GM18507 (cell line): ENCODE measurements at regions not wholly inside any gene's neighbourhood (a gene's known extent, or its start where the extent isn't known, plus 50 kb on each side); places are given as distances from the start of the nearest gene placed in this dataset.
"Not testable (repeated sequence)": the region's sequence is repeated elsewhere in the genome, so short reads cannot be mapped to it uniquely, and the experiment has no call there.

Experiments
- DNase-seq: peaks from one replicate; pipeline ENCODE4 v3.0.0; 2011; ENCODE audit warnings: low read depth; ENCODE audit not compliant: insufficient read length; ENCODE audit errors: extremely low spot score
- FAIRE-seq: peaks from 2 replicates; lab custom pipeline; 2011; peaks lifted over from hg19 to GRCh38; lab: Jason Lieb, UNC

DNA sequence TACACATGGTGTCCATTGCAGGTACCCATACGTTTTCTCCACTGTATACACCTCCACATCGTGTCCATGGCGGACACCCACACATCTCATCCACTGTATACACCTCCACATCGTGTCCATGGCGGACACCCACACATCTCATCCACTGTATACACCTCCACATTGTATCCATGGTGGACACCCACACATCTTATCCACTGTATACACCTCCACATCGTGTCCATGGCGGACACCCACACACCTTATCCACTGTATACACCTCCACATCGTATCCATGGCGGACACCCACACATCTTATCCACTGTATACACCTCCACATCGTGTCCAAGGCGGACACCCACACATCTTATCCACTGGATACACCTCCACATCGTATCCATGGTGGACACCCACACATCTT is 50.4 kb upstream of the TTC34 start:
- DNase-seq, FAIRE-seq: not testable (repeated sequence)

DNA sequence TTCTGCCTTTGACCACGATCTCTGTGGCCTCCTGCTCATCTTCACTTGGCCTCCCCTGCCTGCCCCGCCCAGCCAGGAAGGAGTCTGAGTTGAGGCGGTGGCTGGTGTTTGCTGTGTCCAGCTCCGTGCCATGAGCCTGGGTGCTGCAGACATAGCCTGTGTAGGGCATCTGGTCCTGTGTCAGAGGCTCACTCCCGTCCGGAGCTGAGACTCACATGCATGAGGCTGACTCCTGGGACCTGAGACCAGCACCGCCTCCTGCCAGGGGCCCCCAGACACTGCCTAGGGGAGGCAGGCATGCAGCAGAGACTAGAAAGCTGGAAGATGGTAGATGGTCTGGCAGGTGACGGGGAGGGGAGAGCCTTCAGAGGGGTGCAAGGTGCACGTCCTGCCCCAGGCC is 52.2 kb upstream of the TTC34 start:
- no peak for DNase-seq
- FAIRE-seq: no peak

DNA sequence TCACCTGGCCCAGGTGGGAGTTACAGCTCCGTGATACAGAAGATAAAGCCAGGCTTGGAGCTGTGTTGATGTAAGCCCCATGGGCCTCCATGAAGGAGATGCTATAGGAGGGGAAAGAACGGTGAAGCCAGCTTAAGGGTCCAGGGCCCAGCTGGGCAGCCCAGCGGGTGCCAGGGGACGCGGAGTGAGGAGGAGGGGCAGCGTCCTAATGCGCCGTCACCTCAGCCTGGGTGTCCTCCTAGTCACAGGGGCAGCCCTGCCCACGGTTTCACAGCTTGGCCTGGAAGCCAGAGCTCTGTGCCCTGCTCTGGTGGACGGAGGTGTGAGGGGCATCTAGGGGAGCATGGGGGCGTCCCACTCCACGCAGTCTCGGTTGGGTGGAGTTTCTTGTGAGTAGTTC is 52.7 kb upstream of the TTC34 start:
- no peak for FAIRE-seq

DNA sequence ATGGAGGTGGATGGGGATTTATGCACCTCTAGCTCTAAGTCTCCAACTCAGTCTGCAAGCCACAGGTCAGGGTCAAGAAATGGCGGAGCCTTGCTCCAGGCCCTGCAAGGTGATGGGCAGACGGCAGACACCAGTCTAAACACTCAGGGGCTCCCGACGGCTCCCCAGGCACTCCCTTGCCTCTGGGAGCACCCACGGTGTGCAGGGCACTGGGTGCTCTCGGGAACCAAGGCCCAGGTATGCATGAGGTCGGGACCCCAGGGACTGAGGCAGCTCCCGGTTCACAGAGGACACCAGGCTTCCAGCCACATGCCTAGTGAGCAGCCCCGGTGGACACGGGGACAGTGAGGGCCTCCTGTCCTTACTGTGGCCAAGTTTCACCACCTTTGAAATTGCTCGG is 53.1 kb upstream of the TTC34 start:
- DNase-seq (no peak), FAIRE-seq (no peak)

More for the DNA sequence above, 52.7 kb upstream of the TTC34 start:
- no peak for DNase-seq

DNA sequence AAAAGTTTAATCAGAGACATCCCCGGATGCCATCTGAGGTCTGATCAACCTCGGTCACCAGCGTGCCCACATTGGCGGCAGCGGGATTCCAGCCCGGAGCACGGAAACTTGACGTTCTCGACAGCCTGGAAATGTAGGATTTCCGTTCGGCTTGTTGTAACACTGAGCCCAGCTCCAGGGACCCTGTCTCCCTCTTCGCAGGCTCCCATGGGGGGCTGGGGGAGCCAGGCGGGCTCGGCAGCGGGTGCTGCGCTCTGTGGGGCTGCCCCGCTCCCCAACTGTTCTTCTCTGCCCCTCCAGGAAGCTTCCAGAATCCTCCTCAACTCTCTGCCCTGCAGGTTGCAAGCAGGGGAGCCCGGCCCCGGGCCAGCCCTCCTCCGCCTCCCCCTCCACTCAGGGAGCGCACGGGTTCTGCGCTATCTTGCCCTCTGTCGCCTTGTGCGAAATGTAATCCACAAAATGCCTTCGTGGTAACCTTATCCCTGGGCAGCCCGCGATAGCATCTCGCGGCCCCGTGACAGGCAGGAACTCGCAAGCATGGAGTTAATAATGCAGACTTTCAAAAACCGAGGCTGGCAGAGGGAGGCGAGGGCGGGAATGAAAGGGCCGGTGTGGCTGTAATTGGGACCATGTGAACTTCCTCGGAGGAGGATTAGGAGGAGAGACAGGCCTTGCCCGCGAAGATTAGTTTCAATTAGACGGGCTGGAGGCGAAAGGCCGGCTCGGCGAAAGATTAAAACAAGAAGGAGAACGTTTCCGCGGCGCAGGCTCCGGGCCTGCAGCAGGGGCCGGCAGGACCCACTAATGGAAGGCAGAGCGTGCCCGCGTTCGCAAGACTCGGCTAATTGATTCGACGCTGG is 53.9 kb upstream of the TTC34 start:
- no peak for DNase-seq
- no peak for FAIRE-seq

DNA sequence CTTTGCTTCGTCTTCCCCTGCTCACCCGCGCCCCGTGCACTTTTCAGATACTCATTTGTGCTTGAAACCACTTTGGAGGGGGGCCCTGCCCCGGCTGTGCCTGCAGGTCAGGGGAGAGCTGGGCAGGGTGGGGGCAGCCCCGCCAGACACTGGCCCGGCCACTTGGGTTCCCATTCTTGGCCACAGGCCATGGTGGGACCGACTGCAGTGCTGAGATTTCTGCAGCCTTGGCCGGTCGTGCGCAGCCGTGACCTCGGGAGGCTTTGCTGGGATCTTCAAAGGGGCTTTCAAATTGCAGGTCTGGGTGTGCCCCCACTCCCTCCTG is 54.5 kb upstream of the TTC34 start:
- no peak for FAIRE-seq

DNA sequence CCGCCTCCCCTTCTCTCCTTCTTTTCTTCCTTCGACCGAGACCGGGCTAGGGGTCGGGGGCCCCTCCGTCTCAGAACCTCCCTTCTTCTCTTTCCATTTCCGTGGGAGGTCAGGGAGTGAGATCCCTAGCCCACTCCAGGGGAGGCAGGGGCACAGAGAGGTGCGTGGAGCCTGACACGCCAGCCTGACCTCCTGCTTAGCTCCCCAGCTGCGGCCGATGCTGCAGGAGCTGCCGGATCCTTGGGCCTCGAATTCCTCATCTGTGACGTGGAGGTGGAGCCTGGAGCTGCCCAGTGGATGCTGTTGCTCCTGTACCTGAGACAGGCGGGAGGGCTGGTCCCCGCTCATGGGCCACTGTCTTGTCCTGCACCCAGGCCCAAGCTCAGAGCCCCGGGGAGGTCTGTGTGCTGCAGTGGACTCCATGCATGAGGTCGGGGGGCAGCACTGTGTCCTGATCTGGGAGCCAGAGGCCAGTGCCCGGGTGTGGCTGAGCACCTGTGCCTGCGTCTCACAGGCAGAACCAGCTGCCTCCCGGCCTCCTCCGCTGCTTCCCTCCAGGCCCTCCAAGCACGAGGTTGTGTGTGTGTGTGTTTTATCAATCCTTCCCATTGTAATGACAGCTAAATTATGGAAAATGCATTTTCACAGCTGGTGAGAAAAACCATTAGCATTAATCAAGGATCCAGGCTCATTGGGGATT is 55.3 kb upstream of the TTC34 start:
- no peak for DNase-seq
- no peak for FAIRE-seq

More for the DNA sequence above, 54.5 kb upstream of the TTC34 start:
- no peak for DNase-seq

DNA sequence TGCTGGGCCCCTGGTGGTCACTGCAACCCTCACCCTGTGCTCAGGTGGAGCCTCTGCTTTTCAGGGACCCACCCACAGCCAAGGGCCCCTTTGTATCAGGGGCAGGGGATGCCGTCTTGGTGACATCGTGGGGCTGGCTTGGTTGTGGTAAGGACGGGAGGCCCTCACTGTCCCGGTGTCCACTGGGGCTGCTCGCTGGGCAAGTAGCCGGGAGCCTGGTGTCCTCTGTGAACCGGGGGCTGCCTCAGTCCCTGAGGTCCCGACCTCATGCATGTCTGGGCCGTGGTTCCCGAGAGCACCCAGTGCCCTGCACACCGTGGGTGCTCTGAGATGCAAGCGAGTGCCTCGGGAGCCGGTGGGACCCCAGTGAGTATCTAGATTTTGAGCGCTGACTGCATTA is 56.0 kb upstream of the TTC34 start:
- DNase-seq (no peak), FAIRE-seq (no peak)

DNA sequence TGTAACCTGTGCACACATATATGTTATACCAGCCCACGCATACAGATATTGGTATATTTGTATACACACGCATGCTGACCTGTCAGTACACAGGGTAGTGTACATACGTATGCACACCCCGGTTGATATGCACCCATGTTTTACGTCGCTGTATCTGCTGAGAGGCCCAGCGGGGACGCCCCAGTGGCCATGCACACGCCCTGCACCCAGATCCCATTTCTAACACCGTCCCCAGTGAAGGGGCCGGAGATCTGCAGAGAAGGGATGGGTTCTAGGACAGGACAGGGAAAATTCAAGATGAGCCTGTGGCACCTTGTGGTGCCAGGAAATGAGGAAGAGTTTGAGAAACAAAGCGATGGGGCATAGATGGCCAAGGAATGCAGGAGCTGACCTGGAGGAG is 57.2 kb upstream of the TTC34 start:
- DNase-seq (no peak), FAIRE-seq (no peak)

DNA sequence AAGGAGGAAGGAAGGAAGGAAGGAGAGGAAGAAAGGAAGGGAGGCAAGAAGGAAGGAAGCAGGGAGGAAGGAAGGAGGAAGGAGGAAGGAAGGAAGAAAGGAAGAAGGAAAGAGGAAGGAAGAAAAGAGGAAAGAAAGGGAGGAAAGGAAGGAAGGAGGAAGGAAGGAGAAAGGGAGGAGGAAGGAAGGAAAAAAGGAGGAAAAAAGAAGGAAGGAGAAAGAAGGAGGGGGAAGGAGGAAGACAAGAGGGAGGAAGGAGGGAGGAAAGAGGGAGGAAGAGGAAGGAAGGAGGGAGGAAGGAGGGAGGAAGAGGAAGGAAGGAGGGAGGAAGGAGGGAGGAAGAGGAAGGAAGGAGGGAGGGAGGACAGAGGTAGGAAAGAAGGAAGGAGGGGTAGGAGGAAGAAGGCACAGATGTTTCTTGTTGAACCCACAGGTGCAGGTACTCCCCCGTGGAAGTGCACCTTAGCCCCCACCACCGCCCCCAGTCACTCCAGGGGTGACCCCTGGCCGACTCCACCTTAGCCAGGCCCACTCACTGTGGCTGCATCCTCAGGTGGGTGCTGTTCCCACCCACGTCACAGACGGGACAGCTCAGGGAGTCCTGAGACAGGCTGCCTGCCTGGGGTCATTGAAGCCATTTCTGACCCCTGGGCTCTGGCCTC is 57.9 kb upstream of the TTC34 start:
- no peak for DNase-seq
- FAIRE-seq: peak; percentile 38

DNA sequence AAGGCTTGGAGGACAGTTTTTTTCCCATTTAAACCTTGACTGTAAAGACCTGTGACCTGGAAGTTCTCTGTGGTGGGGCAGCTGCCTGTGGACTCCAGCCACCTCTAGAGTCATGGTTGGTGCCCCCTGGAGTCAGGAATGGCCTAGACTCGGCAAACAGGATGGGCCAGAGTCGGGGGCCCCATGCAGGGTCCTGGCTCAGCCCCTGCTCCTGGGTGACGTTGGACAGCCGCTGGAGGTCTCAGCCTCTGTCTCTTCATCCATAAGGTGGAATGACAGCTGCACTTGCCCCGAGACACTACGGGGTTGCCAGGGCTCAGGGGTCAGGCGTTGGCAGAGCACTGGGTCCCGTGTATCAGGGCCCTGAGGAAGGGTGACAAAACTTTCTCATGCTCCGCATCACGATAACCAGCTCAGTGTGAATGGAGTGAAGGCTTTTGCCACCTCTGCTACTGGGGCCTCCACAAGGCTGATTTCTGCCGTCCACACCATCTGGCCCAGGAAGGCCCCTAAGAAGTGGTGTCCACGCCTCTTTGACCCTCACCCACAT is 58.5 kb upstream of the TTC34 start:
- no peak for FAIRE-seq
- no peak for DNase-seq

DNA sequence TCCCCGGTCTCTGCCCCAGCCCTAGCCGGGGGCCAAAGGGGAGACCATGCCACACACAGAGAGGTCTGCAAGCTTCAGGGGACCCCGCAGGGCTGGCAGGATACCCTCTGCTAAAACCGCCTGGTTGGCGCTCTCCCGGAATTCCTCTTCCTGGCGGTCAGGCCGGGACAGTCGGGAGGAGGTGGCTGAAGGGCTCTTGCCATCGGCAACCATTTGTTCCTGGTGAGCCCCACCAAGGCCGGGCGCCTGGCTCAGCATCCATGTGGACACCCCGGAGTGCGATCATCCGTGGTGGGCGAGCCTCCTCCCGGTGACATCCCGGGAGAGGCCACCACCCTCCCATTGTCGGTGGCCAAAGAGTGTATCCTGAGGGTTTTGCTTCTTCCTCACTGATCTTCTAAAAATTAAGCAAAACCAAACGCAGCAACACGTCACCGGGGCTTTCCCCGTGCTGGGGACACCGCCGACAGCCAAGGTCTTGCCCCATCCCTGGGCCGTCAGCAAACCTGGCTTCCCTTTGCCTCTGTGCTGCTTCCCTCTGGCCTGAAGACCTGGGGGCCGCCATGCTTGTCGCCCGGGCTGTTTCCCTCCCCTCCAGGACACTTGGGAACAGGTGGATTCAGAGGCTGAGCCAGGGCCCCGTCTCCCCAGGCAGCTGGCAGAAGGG is 59.1 kb upstream of the TTC34 start:
- FAIRE-seq (no peak), DNase-seq (no peak)

DNA sequence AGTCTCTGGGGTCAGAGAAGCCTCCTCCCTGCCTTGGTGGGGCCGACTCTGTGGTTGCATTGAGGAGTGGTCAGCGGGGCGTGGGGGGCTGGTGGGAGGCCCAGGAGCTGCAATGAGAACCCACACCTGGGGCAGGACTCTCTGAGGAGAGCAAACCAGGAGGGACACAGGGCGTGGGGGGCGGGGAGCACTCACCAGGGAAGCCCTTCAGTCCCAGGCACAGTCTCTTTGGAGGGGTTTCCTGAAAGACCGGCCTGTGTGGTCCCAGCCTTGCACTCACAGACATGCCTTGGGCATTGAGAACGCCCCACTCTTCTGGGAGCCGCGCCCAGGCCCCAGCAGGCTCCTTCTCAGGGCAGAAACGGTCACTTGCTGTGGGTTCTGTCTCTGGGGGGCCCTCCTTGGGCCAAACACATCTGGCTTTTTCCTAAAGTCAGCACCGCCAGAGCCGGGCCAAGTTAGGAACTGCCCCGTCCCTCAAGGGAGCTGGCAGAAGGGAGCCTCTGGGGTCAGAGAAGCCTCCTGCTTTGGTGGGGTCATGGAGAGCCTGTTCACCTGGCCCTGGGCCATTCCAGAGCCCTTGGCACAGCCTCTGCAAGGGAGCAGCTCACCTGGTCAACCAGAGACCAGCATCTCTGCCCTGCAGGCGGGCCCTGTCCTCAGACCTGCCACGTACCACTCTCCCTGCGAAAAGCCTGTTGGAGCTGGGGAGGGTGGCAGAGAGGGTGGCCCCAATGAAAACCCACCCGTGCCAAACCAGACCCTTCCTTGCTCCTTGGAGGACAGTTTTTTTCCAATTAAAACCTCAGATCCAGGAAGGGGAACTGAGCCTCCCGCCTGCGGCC is 59.9 kb upstream of the TTC34 start:
- FAIRE-seq: no peak
- no peak for DNase-seq

DNA sequence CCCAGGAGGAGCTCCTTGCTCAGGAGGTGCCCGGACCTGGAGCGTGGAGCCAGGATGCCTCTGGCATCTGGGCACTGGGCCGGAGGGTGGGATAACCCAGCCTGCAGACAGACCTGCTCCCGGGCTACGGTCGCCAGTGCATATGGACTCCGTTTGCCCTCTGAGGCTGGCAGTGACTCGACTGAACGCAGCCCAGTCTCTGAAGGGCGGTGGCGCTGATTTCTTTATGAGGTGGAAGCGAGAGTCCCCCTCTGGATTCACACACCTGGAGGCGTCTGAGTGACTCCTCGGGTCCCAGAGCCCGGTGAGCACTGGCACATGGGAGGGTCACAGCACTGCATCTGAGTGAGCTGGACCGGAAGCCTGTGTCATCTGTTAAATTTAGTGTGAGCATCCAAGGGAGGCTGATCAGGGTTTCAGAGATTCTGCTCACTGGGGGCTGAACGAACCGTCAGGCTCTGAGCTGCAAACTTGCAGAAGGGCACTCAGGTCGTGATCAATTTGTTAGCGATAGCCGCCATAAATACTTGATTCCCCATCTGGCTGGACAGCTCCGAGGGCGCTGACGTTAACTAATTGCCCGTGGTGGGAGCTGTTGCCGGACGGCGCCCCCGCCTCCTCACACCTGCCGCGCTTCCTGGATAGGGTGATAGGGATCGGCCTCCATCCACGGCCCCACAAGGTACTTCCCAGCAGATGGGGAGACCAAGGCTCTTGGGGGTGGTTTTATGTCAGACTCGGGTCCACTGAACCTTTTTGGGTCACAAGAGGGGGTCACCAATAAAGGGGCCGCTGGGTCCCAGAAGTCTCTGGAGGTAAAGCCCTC is 60.7 kb upstream of the TTC34 start:
- DNase-seq: no peak
- no peak for FAIRE-seq

DNA sequence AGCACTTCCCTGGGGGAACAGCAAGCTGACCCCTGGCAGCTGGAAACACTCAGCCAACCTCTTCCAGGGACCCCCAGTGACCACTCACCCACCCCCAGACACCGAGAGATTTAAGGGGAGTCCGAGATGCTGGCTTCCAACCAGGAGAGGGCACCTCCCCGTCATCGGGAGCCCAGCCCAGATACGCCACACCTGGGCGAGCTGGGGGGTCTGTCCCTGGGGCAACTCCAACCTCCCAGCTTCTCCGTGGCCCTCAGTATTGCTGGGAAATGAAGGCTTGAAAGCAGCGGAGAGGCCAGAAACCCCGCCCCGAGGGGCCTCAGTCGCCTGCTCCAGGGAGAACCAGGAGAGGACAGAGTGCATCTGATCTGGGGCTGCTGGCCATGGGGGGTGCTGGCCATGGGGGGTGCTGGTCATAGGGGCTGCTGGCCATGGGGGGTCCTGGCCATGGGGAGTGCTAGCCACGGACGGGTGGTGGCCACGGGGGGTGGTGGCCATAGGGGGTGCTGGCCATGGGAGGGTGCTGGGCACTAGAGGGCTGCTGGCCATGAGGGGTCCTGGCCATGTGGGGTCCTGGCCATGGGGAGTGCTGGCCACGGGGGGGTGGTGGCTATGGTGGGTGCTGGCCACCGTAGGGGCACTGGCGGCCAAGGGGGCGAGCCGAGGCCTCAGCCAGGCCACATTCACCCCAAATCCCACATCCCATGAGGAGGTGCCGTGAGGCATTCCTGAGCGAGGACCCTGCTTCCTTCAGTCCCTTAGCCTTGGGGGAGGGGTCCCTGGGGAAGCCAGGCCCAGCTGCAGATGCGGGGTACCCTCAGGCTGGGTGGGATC is 61.5 kb upstream of the TTC34 start:
- DNase-seq (no peak), FAIRE-seq (no peak)

DNA sequence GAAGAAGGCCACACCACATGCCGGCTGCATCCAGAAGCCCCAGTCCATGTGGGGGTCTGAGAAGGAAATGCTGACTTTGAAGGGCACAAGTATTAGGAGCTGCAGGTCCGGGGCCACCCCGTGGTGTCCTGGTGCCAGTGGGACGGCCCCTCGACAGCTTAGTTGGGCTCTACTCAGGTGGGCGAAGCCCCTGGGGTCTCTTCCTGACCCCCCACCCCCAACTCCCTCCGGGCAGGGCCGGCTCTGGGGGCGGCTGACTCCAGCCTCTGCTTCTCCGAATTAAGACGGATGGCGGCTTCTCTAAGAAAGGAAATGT is 62.1 kb upstream of the TTC34 start:
- DNase-seq: no peak
- FAIRE-seq: no peak

DNA sequence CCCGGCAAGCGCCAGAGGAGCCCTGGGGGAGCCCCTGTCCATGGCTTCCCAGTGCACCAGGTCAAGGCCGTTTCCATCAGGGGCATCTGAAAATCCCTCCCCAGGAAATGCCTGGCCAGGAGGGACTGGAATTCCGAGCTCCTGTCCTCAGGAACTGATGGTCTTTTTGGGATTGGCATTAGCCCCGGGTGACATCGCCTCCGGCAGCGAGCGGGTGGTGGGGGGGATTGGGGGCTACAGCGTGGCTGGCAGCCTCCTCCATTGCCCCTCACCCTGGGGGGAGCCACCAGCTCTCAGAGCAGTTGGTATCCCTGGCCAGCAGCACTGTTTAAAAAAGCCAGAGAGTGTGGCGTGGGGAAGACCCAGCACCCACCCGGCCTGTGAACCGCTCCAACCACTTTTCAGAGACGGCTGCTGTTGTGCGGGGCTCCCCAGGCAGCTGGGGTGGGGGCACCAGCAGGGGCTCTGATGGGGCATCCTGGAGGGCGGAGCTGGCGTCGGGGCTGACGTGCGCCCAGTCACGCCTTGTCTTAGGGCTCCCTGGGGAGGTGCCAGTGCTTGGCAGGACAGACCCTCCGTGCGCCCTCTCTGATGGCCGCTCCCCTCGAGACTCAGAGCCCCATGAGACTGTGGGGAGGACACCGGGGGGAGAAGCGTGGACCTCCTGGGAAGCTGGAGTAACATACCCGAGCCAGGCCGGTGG is 62.9 kb upstream of the TTC34 start:
- FAIRE-seq: no peak

More for the DNA sequence above, 62.9 kb upstream of the TTC34 start:
- no peak for DNase-seq
